Endothelial cell of umbilical vein (primary cell): ENCODE measurements at regions not wholly inside any gene's neighbourhood (a gene's known extent, or its start where the extent isn't known, plus 50 kb on each side); places are given as distances from the start of the nearest gene placed in this dataset.

Experiments
- BruUV-seq: library from RNA; stranded (reverse); fragments of 400-500 nt; replicated peaks from 2 replicates; lab custom pipeline; 2021; lab: Mats Ljungman, UMichigan
- CTCF ChIA-PET: fragments of 300-600, 350-600 bp; sonication (Branson Sonifier 250); formaldehyde crosslinking; loops from one replicate; lab custom pipeline; 2021; ENCODE audit warnings: antibody characterized with exemption, inconsistent platforms; lab: Charles Lee
- POLR2A ChIA-PET: fragments of 300-600, 350-600 bp; sonication (Branson Sonifier 250); formaldehyde crosslinking; loops from one replicate; lab custom pipeline; 2021; ENCODE audit warnings: antibody characterized with exemption, inconsistent platforms; lab: Charles Lee
- DNase-seq: peaks from one replicate; pipeline ENCODE4 v3.0.0-alpha.2; 2011; ENCODE audit warnings: low read depth, low spot score
- FAIRE-seq: peaks from 2 replicates; lab custom pipeline; 2011; peaks lifted over from hg19 to GRCh38; lab: Jason Lieb, UNC
- H2AFZ ChIP-seq: 2 replicates; pipeline ENCODE4 v1.6.0; 2012; ENCODE audit warnings: low read depth, low read length, control low read depth, inconsistent platforms
- H3K27ac ChIP-seq: 2 replicates; pipeline ENCODE4 v1.5.1; 2011; ENCODE audit warnings: low read depth, mild to moderate bottlenecking, control low read depth, low read length, moderate library complexity; ENCODE audit not compliant: insufficient read depth
- H3K27me3 ChIP-seq, 2 experiments: 2 replicates each; pipeline versions ENCODE4 v1.6.0 to v1.6.1; 2011; ENCODE audit warnings: low read length in 2 of 2, mixed read lengths in 1 of 2; ENCODE audit not compliant: control insufficient read depth in 2 of 2, insufficient read depth in 2 of 2
- H3K36me3 ChIP-seq, 2 experiments: 2 replicates in 1 of 2; 3 replicates in 1 of 2; pipeline ENCODE4 v1.5.1; 2011; ENCODE audit warnings: low read length in 2 of 2, mild to moderate bottlenecking in 1 of 2, moderate library complexity in 1 of 2; ENCODE audit not compliant: control insufficient read depth in 2 of 2, insufficient read depth in 2 of 2; ENCODE audit errors: extremely low read depth in 1 of 2
- H3K4me1 ChIP-seq: 3 replicates; pipeline ENCODE4 v1.5.1; 2011; ENCODE audit warnings: mild to moderate bottlenecking, low read length; ENCODE audit not compliant: control insufficient read depth, insufficient read depth; ENCODE audit errors: extremely low read depth
- H3K4me2 ChIP-seq: 2 replicates; pipeline ENCODE4 v1.6.1; 2011; ENCODE audit warnings: low read length, control low read depth, mixed read lengths; ENCODE audit not compliant: insufficient read depth
- H3K4me3 ChIP-seq, 3 experiments: fragments of 200-600 bp in 1 of 3; sonication (generic), shearing (Covaris generic) in 1 of 3; replicated peaks in 1 of 3; 2 replicates each; pipeline ENCODE4 v1.5.1; 2011 to 2016; ENCODE audit warnings: control low read depth in 3 of 3, low read length in 3 of 3, mild to moderate bottlenecking in 2 of 3, inconsistent platforms in 1 of 3, low read depth in 1 of 3, moderate library complexity in 1 of 3; ENCODE audit not compliant: insufficient read depth in 1 of 3
- H3K79me2 ChIP-seq: 2 replicates; pipeline ENCODE4 v1.6.0; 2012; ENCODE audit warnings: low read length, inconsistent platforms; ENCODE audit not compliant: control insufficient read depth, insufficient read depth
- H3K9ac ChIP-seq: replicated peaks from 2 replicates; pipeline ENCODE3; 2011; ENCODE audit warnings: low read length, control low read depth; ENCODE audit not compliant: insufficient read depth; ENCODE audit errors: extremely low read depth
- H3K9me1 ChIP-seq: replicated peaks from 3 replicates; pipeline ENCODE4 v1.6.0; 2011; ENCODE audit warnings: mild to moderate bottlenecking, low read length; ENCODE audit not compliant: control insufficient read depth, insufficient read depth; ENCODE audit errors: extremely low read depth
- H3K9me3 ChIP-seq: replicated peaks from 2 replicates; pipeline ENCODE4 v1.5.1; 2012; ENCODE audit warnings: low read length, inconsistent platforms; ENCODE audit not compliant: control insufficient read depth, insufficient read depth
- H4K20me1 ChIP-seq: replicated peaks from 2 replicates; pipeline ENCODE3; 2011; ENCODE audit warnings: mild to moderate bottlenecking, low read length; ENCODE audit not compliant: control insufficient read depth, insufficient read depth; ENCODE audit errors: extremely low read depth
- CTCF ChIP-seq, 2 donors: IDR thresholded peaks; 1 replicate in 1 of 2; 2 replicates in 1 of 2; pipeline ENCODE4 v1.5.1; 2011; ENCODE audit warnings: low read length in 2 of 2, mild to moderate bottlenecking in 2 of 2, moderate library complexity in 2 of 2, control low read depth in 1 of 2, inconsistent platforms in 1 of 2, low read depth in 1 of 2; ENCODE audit not compliant: insufficient read depth in 1 of 2; ENCODE audit errors: extremely low read depth in 1 of 2
- EZH2 ChIP-seq: IDR thresholded peaks from 2 replicates; pipeline ENCODE4 v1.6.1; 2012; ENCODE audit warnings: borderline replicate concordance, low read depth, mild to moderate bottlenecking, moderate library complexity, low read length, inconsistent platforms; ENCODE audit not compliant: severe bottlenecking
- FOS ChIP-seq: IDR thresholded peaks from 2 replicates; pipeline ENCODE4 v1.6.1; 2011; ENCODE audit warnings: mild to moderate bottlenecking, low read length, moderate library complexity, borderline replicate concordance; ENCODE audit not compliant: insufficient read depth
- GATA2 ChIP-seq: IDR thresholded peaks from 2 replicates; pipeline ENCODE4 v1.7.0; 2011; ENCODE audit warnings: low read depth, mild to moderate bottlenecking, moderate library complexity, mixed read lengths, low read length; ENCODE audit not compliant: insufficient read length, insufficient read depth
- JUN ChIP-seq: IDR thresholded peaks from 2 replicates; pipeline ENCODE4 v1.6.1; 2011; ENCODE audit warnings: borderline replicate concordance, low read depth; ENCODE audit not compliant: insufficient read length, insufficient read depth
- MAX ChIP-seq: IDR thresholded peaks from 2 replicates; pipeline ENCODE4 v1.6.1; 2011; ENCODE audit not compliant: insufficient read depth, insufficient read length
- MYC ChIP-seq: IDR thresholded peaks from one replicate; pipeline ENCODE4 v1.6.1; 2011; ENCODE audit warnings: mild to moderate bottlenecking, low read depth, low read length
- POLR2A ChIP-seq: IDR thresholded peaks from 2 replicates; pipeline ENCODE4 v1.6.1; 2012; ENCODE audit warnings: low read depth, mild to moderate bottlenecking, control low read depth, low read length
- POLR2AphosphoS5 ChIP-seq: IDR thresholded peaks from 2 replicates; pipeline ENCODE4 v1.6.1; 2012; ENCODE audit warnings: low read depth, mild to moderate bottlenecking, control low read depth, low read length, moderate library complexity; ENCODE audit not compliant: insufficient read depth
- dilution Hi-C: fragments of 300-500 bp; cut with MboI; formaldehyde crosslinking; loops from one replicate; pipeline ENCODE4 v1.15.0; 2019; ENCODE audit warnings: low sequenced_read_pairs; ENCODE audit not compliant: extremely low pct_ligation_motif_present
- intact Hi-C: fragments of 100-400 bp; cut with micrococcal nuclease; formaldehyde crosslinking; loops from one replicate; pipeline ENCODE4 v1.10.0; 2022

- ChIA-PET CTCF (no interaction called here), POLR2A (no interaction called here)
- Histone ChIP-seq H4K20me1 (no peaks in the 10 kb centered on the region), H3K4me1 (no peaks in the 10 kb centered on the region), H3K27ac (no peak overlapping the region), H3K9me3 (no peaks in the 10 kb centered on the region), H3K27me3 (no peaks in the 10 kb centered on the region), H2AFZ (no peak overlapping the region), H3K9ac (no peak overlapping the region), H3K4me2 (no peak overlapping the region), H3K36me3 (no peaks in the 10 kb centered on the region), H3K79me2 (no peaks in the 10 kb centered on the region), H3K9me1 (no peaks in the 10 kb centered on the region), H3K4me3 (no peak overlapping the region)
- DNase-seq (no peak), FAIRE-seq (no peak)
- intact Hi-C loops (no loop called here), dilution Hi-C loops (no loop called here)
- TF ChIP-seq CTCF (IDR thresholded peaks at IDR 0.05; ENCODE audit: extremely low read depth in 1 of 2, insufficient read depth in 1 of 2, low read depth in 1 of 2, low read length in 2 of 2), result no peak
- TF ChIP-seq MAX, result no peak
- no peak for TF ChIP-seq POLR2A
- TF ChIP-seq FOS, result no peak
- no peak for TF ChIP-seq GATA2
- no peak for TF ChIP-seq MYC
- TF ChIP-seq EZH2, result no peak
- TF ChIP-seq JUN, result no peak
- TF ChIP-seq POLR2AphosphoS5, result no peak
- no TSS peak for BruUV-seq
Observed at GRCh38 chrX:122907375-122907774, 276.7 kb upstream of the GRIA3 start.
